NCI-H2107 treated with DMSO at 0.1 percent for 48 hours (cell line): ENCODE measurements at regions not wholly inside any gene's neighbourhood (a gene's known extent, or its start where the extent isn't known, plus 50 kb on each side); places are given as distances from the start of the nearest gene placed in this dataset.

Source experiments
- DNase-seq: peaks from one replicate; lab custom pipeline; 2025; ENCODE audit not compliant: unreplicated experiment; lab: John Stamatoyannopoulos, UW

GRCh38 chr10:10307036-10307435, 710.6 kb upstream of the CELF2 start:
- DNase-seq, result no peak

- DNase-seq, result no peak
These were observed 710.1 kb upstream of the CELF2 start for GRCh38 chr10:10307551-10307950.

- no peak for DNase-seq
These were observed 707.2 kb upstream of the CELF2 start for GRCh38 chr10:10310498-10310897.

- no peak for DNase-seq
These were observed 705.7 kb upstream of the CELF2 start for GRCh38 chr10:10311966-10312365.

GRCh38 chr10:10313149-10313835, 704.4 kb upstream of the CELF2 start:
- no peak for DNase-seq

- DNase-seq, result no peak
These were observed 703.0 kb upstream of the CELF2 start for GRCh38 chr10:10314626-10315025.

- DNase-seq, result no peak
These were observed 701.7 kb upstream of the CELF2 start for GRCh38 chr10:10315989-10316388.

- DNase-seq, result no peak
These were observed 700.5 kb upstream of the CELF2 start for GRCh38 chr10:10317151-10317550.

- no peak for DNase-seq
These were observed 698.8 kb upstream of the CELF2 start for GRCh38 chr10:10318856-10319255.

- DNase-seq, result no peak
These were observed 696.7 kb upstream of the CELF2 start for GRCh38 chr10:10320956-10321355.

- DNase-seq, result no peak
These were observed 691.6 kb upstream of the CELF2 start for GRCh38 chr10:10326116-10326515.

GRCh38 chr10:10327934-10328333, 689.7 kb upstream of the CELF2 start:
- no peak for DNase-seq

- peak; percentile 3 for DNase-seq
These were observed 687.3 kb upstream of the CELF2 start for GRCh38 chr10:10330418-10330817.

GRCh38 chr10:10332786-10333185, 684.9 kb upstream of the CELF2 start:
- DNase-seq, result no peak

GRCh38 chr10:10333622-10334021, 684.0 kb upstream of the CELF2 start:
- no peak for DNase-seq

- no peak for DNase-seq
These were observed 679.3 kb upstream of the CELF2 start for GRCh38 chr10:10338339-10338738.

GRCh38 chr10:10346390-10347150, 671.1 kb upstream of the CELF2 start:
- DNase-seq, result no peak

- DNase-seq, result no peak
These were observed 667.6 kb upstream of the CELF2 start for GRCh38 chr10:10350050-10350449.

- no peak for DNase-seq
These were observed 666.2 kb upstream of the CELF2 start for GRCh38 chr10:10351451-10351850.

GRCh38 chr10:10353326-10353868, 664.3 kb upstream of the CELF2 start:
- no peak for DNase-seq

GRCh38 chr10:10359263-10359662, 658.4 kb upstream of the CELF2 start:
- DNase-seq, result no peak

GRCh38 chr10:10361301-10361885, 656.3 kb upstream of the CELF2 start:
- DNase-seq, result no peak
